ENCODE measurements at regions not wholly inside any gene's neighbourhood (a gene's known extent, or its start where the extent isn't known, plus 50 kb on each side); places are given as distances from the start of the nearest gene placed in this dataset.

GRCh38 chr2:195521589-195521988 lies 135.4 kb upstream of the SLC39A10 start:
- TF ChIP-seq POLR2AphosphoS5 (IDR thresholded peaks at IDR 0.05) = no peak
- no peak for TF ChIP-seq POLR2A (IDR thresholded peaks at IDR 0.05)
- TF ChIP-seq, protein P1, sequence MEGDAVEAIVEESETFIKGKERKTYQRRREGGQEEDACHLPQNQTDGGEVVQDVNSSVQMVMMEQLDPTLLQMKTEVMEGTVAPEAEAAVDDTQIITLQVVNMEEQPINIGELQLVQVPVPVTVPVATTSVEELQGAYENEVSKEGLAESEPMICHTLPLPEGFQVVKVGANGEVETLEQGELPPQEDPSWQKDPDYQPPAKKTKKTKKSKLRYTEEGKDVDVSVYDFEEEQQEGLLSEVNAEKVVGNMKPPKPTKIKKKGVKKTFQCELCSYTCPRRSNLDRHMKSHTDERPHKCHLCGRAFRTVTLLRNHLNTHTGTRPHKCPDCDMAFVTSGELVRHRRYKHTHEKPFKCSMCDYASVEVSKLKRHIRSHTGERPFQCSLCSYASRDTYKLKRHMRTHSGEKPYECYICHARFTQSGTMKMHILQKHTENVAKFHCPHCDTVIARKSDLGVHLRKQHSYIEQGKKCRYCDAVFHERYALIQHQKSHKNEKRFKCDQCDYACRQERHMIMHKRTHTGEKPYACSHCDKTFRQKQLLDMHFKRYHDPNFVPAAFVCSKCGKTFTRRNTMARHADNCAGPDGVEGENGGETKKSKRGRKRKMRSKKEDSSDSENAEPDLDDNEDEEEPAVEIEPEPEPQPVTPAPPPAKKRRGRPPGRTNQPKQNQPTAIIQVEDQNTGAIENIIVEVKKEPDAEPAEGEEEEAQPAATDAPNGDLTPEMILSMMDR (IDR thresholded peaks at IDR 0.05) = no peak
- TF ChIP-seq EP300 (IDR thresholded peaks at IDR 0.05) = no peak

Data from suprapubic skin (tissue), 4 donors.